NCI-H748 treated with DMSO at 0.1 percent for 48 hours (cell line): ENCODE measurements at regions not wholly inside any gene's neighbourhood (a gene's known extent, or its start where the extent isn't known, plus 50 kb on each side); places are given as distances from the start of the nearest gene placed in this dataset.
"Not testable (repeated sequence)": the region's sequence is repeated elsewhere in the genome, so short reads cannot be mapped to it uniquely, and the experiment has no call there.

Source experiments
- DNase-seq: peaks from one replicate; lab custom pipeline; 2025; lab: John Stamatoyannopoulos, UW

GRCh38 chrX:144494074-144494473, 610.2 kb downstream of the UBE2NL start:
- DNase-seq, result peak; percentile 57

GRCh38 chrX:144531877-144532276, 648.0 kb downstream of the UBE2NL start:
- DNase-seq, result no peak

- DNase-seq, result no peak
Observed at GRCh38 chrX:144566592-144566991, 680.7 kb upstream of the SPANXN1 start.

- no peak for DNase-seq
Observed at GRCh38 chrX:144586756-144587155, 660.5 kb upstream of the SPANXN1 start.

GRCh38 chrX:144592036-144592435, 655.3 kb upstream of the SPANXN1 start:
- no peak for DNase-seq

- DNase-seq, result no peak
Observed at GRCh38 chrX:144601010-144601409, 646.3 kb upstream of the SPANXN1 start.

- peak; percentile 26 for DNase-seq
Observed at GRCh38 chrX:144612076-144612475, 635.2 kb upstream of the SPANXN1 start.

GRCh38 chrX:144616317-144616716, 631.0 kb upstream of the SPANXN1 start:
- no peak for DNase-seq

GRCh38 chrX:144627947-144628346, 619.4 kb upstream of the SPANXN1 start:
- no peak for DNase-seq

GRCh38 chrX:144634451-144634850, 612.9 kb upstream of the SPANXN1 start:
- DNase-seq, result not testable (repeated sequence)

- no peak for DNase-seq
Observed at GRCh38 chrX:144637731-144638130, 609.6 kb upstream of the SPANXN1 start.

- no peak for DNase-seq
Observed at GRCh38 chrX:144648788-144649187, 598.5 kb upstream of the SPANXN1 start.

GRCh38 chrX:144681501-144681900, 565.8 kb upstream of the SPANXN1 start:
- no peak for DNase-seq

- DNase-seq, result no peak
Observed at GRCh38 chrX:144683247-144683646, 564.1 kb upstream of the SPANXN1 start.

GRCh38 chrX:144709841-144710240, 537.5 kb upstream of the SPANXN1 start:
- no peak for DNase-seq

- no peak for DNase-seq
Observed at GRCh38 chrX:144715337-144715736, 532.0 kb upstream of the SPANXN1 start.

- no peak for DNase-seq
Observed at GRCh38 chrX:144716187-144716586, 531.1 kb upstream of the SPANXN1 start.

GRCh38 chrX:144717682-144718081, 529.6 kb upstream of the SPANXN1 start:
- DNase-seq, result no peak

GRCh38 chrX:144722307-144722706, 525.0 kb upstream of the SPANXN1 start:
- DNase-seq, result no peak

- DNase-seq, result no peak
Observed at GRCh38 chrX:144730471-144730870, 516.8 kb upstream of the SPANXN1 start.

- DNase-seq, result no peak
Observed at GRCh38 chrX:144732588-144732987, 514.7 kb upstream of the SPANXN1 start.

- no peak for DNase-seq
Observed at GRCh38 chrX:144738246-144738645, 509.1 kb upstream of the SPANXN1 start.

- no peak for DNase-seq
Observed at GRCh38 chrX:144768540-144768939, 478.8 kb upstream of the SPANXN1 start.

- not testable (repeated sequence) for DNase-seq
Observed at GRCh38 chrX:144783528-144783927, 463.8 kb upstream of the SPANXN1 start.

- DNase-seq, result no peak
Observed at GRCh38 chrX:144790148-144790547, 457.2 kb upstream of the SPANXN1 start.
